Lower leg skin (tissue), 3 donors: ENCODE measurements at regions not wholly inside any gene's neighbourhood (a gene's known extent, or its start where the extent isn't known, plus 50 kb on each side); places are given as distances from the start of the nearest gene placed in this dataset.

ENCODE experiments used
- POLR2A ChIP-seq, 2 donors: fragments of 450-650 bp; IDR thresholded peaks; one replicate each; pipeline ENCODE4 v1.6.1; 2016 to 2017; ENCODE audit warnings: antibody characterized with exemption in 2 of 2, mild to moderate bottlenecking in 1 of 2, moderate library complexity in 1 of 2
- TF ChIP-seq, protein P1 (sequence below), 3 donors: fragments of 450-650 bp; IDR thresholded peaks; one replicate each; pipeline ENCODE4 v1.5.1; 2016; ENCODE audit warnings: antibody characterized with exemption in 3 of 3, mild to moderate bottlenecking in 3 of 3, moderate library complexity in 2 of 3

DNA sequence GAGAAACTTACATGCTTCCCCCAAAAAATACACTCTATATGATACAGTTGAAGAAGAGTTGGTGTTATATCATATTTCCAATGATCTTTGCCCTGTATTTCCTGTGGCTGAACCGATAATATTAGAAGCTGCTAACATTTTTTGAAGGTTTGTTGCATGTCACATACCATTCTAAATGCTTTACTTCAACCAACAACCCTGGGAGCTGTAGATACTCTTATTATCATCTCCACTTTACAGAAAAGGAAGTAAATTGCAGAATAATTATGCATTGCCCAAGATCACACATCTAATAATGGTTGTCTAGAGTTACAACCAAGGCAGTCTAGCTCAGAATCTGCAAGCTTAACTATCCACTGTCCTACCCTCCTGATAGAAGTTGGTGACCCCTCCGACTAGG lies 182.8 kb downstream of the NUAK1 start:
- TF ChIP-seq, protein P1, sequence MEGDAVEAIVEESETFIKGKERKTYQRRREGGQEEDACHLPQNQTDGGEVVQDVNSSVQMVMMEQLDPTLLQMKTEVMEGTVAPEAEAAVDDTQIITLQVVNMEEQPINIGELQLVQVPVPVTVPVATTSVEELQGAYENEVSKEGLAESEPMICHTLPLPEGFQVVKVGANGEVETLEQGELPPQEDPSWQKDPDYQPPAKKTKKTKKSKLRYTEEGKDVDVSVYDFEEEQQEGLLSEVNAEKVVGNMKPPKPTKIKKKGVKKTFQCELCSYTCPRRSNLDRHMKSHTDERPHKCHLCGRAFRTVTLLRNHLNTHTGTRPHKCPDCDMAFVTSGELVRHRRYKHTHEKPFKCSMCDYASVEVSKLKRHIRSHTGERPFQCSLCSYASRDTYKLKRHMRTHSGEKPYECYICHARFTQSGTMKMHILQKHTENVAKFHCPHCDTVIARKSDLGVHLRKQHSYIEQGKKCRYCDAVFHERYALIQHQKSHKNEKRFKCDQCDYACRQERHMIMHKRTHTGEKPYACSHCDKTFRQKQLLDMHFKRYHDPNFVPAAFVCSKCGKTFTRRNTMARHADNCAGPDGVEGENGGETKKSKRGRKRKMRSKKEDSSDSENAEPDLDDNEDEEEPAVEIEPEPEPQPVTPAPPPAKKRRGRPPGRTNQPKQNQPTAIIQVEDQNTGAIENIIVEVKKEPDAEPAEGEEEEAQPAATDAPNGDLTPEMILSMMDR (IDR thresholded peaks at IDR 0.05), result no peak
- no peak for TF ChIP-seq POLR2A (IDR thresholded peaks at IDR 0.05)
